C1 segment of cervical spinal cord (tissue), 14 donors: ENCODE measurements at regions not wholly inside any gene's neighbourhood (a gene's known extent, or its start where the extent isn't known, plus 50 kb on each side); places are given as distances from the start of the nearest gene placed in this dataset.
A peak's percentile ranks its signal among the peaks of the same experiment; 100 is the strongest.
"Not testable (repeated sequence)": the region's sequence is repeated elsewhere in the genome, so short reads cannot be mapped to it uniquely, and the experiment has no call there.

Experiments used
- DNase-seq, 14 donors: peaks; one replicate each; lab custom pipeline; 2025; lab: John Stamatoyannopoulos, UW

DNA sequence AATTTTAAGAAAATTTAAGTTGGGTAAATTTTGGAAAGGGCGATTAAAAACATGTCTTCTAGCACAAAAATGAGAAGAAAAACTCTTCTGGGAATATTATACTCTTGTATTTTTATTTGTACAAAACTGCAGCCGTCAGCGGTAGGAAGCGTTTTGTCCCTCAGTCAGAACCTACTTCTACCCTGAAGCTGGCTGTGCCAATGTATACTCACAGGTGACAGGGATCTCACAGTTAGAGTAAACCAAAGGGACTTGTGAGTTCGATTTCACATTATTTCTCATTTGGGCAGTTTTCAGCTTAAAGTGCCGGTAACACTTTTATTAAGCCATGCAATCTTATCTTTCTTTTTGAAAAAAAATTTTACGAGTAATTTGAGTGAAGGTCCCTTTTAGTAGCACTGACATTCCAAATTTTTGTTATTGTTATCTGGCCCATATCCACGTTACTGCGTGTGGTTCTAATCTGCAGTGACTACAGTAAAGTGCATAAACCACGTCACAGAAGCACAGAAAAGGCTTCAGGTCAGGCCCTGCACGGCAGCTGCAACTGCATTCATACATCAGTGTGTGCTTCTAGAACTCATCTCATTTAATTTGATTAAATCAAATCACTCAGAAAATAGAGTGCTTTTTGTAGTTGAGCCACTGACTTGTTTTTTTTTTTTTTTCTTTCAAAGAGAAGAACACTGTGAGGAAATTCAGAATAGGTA, 387.3 kb downstream of the LIG4 start:
- DNase-seq = no peak

DNA sequence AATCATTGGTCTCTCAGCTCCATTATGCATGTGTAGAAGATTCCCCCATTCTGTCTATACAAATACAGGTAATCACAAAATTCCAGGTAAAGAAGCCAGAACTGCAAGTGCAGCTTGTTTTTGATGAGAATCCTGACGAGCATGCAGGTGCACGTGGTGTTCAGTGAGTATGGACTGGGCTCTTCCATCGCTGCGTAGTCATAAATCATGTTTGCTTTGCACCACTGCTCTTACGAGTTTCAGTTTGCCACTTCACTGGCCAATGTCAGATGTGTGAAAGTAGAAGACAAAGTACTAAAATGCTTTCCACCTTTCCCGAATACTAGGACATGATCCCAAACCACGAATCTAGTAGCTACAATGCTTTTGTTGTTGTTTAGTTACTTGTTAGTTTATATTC, 390.7 kb downstream of the LIG4 start:
- DNase-seq = no peak

DNA sequence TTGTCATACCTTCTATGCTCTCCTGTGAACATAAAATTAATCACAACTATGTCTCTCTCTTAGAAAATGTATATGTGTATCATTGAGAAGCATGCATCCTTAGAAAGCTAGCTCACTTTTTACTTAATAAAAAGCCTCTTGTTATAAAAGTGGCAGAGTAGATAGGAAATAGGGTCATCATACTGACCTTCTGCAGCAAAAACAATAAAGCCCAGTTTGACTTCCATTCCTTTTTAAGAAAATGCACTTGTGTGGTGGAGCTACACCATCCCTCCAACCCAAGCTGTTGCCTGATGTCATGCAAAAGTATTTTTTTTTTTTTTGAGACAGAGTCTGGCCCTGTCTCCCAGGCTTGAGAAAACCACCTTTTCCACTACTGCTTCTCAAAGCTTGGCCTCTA, 393.3 kb downstream of the LIG4 start:
- DNase-seq = no peak

DNA sequence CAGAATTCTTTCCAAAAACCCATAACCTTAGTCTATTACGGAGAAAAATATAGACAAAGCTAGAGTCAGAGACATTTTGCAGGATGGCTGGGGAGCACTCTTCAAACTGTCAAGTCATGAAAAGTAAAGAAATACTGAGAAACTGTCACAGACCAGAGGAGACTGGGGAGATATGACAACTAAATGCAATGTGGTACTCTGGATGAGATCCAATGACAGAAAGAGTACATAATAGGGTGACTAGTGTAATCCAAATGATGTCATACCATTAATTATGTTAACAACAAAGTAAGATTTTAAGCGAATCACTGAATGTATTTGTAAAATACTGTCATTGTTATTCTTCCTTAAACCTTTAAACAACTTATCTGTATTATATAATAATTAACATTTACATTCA, 393.8 kb downstream of the LIG4 start:
- DNase-seq = no peak

DNA sequence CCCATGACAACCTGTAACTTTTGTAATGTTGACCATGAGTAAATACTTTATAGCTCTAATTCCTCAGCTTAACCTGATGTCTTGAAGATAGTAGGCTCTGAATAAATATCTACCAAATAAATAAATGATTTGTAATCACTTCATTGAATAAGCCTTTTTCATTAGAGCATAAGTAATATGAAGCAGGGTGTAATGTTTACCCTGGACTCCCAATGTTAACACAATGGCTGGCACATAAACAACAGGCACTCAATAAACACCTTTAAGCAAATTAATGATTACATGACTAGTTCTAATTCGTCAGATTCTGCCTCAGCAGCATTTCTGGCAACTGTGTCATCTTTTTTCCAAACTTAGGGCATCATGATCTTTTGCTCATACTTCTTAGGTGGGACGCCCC, 396.3 kb downstream of the LIG4 start:
- DNase-seq = no peak

DNA sequence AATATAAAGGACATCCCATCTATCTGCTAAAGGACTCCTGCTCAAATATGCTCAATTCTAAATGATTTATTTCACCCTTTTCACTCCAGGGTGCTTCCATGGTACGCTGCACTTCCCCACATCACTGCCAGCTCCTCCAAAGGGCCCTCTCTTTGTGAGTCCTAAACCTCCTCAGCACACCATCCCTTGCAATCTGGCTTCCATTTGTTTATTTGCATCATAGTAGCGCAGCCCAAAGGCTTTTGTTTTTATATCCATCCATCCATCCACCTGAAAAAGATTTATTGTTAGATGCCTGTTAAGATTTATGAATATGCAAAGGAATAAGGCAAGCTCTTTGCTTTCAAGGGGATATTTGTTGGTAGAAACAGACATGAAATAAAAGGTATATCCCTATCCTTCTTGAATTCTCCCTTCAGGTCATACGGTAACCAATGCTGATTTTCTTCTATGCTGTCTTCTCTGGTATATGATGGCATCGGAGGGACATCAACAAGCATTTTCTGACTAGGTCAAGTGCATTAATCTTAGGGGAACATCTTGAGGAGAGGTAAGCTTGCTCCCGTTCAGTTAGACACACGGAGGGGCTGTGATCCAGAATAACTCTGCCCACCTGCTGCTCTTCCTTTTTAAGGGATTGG, 397.6 kb downstream of the LIG4 start:
- DNase-seq = no peak

DNA sequence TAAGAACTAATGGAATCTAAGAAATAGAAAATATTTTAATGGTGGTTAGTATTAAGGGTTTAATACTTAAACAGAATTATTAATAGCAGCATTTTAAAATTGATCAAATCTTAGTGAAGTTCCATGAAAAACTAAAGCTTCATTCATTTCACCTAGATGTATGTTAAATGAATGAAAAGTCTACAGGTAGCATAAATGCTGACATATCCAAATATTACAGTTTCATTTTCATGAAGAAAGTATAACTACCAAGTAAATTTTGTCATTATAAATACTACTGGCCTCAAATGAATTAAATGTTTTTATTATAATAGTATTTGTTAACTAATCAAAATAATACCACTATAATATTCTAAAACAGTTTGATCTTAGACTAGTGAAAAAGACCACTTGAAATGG, 403.3 kb downstream of the LIG4 start:
- no peak for DNase-seq

DNA sequence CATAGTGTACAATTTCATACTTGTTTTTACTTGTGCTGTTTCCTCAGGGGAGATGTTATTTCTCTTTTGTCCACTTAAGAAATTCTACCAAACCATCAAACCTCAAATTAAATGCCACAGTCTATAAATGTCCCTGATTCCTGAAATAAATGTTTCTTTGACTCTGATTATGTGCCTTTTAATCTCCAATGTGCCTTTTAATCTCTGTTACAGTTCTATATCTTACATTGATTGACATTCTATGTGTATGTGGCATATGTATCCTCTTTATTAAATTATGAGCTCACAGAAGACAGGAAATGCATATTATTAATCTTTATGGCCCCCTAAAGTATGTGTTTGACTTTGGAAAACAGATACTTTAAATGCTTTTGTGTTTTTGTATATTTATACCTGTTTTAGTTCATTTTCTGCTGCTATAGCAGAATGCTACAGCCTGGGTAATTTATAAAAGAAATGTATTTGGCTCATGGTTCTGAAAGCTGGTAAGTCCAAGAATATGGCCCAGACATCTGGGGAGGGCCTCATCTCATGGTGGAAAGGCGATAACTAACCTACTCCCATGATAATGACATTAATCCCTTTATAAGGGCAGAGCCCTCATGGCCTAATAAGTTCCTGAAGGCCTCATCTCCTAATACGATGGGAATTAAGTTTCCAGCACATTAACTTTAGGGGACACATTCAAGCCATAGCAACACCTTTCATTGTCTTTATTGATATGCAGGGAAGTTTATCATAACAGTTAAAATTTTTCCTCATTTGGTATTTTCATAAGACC, 403.9 kb downstream of the LIG4 start:
- DNase-seq = no peak

DNA sequence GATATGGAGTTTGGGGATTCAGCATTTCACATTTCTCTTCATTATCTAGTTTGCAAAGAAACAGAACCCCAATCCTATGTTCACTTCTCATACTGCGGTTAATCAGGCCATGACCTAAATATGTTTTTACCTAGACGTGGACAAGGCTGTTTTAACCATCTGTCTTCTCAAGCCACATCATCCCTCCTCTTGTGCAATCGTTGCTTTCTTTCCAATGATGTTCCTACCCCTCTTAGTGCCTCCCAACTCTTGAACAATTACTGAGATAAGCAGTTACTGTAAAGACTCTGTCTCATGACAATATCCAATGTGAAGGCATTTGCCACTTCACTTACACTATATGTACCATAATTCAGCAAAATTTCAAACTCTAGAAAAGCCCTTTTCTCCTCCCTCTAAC, 406.2 kb downstream of the LIG4 start:
- DNase-seq = no peak

DNA sequence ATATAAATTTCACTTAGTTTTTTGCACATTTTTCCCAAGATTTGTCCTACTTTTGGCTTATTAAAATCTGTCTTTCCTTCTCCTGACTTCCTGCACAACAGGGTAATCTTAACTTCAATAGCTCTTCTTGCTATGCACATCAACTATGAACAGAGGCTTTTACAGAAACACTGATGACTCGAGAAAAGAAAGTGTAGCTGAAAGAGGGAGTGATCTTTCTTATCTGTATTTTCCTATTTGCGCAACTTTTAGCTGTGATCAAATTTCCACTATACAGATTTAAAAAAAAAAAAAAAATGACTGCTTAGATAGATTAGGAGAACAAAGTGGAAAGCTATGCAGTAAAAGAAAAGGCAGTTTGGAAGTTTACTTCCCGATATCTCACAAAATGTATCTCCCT, 406.9 kb downstream of the LIG4 start:
- DNase-seq = no peak

DNA sequence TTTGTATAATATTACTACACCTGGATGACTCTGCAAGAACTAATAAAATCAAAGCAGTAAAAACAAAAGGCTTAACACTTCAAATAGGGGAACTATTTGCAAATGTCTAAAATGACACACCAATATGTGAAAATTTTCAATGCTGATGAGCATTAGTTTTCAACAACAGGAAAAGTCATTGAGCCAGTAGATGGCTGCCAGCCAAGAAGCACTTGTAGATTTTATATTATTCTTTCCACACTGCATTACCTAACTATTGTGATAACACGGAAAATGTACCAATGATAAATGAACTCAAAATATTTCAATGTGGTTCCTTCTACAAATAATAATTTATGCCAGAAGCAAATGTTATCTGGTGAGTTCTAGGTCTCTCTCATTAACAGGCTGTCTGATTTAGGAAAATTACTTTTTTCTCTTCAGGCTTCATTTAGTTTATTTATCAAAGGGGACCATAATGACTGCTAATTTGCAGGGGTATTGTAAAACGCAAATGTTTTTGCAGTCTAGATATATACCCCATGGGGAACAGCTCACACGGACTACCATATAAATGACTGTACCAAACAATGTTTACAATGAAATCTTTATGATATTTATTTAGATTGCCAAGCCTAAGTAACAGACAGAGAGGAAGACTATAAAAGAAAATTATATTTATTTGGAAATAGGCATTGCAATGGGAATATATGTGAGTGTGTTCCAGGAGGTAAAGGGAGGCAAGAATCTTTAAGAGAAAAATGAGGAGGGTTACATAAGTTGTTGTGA, 407.8 kb downstream of the LIG4 start:
- no peak for DNase-seq

DNA sequence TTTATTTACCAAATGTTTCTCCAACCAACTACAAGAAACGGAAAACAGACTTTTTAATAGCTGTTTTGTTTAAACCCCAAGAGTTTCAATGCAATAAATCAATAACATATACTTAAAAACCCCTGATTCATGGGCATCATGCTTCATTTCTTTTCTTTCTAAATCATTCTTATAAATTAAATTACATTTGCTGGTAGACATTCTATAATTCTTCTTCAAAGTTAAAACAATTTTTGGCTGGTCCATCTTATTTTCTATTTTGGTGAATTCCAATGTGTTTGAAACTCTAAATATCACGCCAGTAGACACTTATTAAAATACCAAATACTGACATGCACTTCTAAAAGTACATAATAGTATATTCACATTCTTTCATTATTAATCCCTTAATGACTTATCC, 408.6 kb downstream of the LIG4 start:
- DNase-seq = no peak

DNA sequence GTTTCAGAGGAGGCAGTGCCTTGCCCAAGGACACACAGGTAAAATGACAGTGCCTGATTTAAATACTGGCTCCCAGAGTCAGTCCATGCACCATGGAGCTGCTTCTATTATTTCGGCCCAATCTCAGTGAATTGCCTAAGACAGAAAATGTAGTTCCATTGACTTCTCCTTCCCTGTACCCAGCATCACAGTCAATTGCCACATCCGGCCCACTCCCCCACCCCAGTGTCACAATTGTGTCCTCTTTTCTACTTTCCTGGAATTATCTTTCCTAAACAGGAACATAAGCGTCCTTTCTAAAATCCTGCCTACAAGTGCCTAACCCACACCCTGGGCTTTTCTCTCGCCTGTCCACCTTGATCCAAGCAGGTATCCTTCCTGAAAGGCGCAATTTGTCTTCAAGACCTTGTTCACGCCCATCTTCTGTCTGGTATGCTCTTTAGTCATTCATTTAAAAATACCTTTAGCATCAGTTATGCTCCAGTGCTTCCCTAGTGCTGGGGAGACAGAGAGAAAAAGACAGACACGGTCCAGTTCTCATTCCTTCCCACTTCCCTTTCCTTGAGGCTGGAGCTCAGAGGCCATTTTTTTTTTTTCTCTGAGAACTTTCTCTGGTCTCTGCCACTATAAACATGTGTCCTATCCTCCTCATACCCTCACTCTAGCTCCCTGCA, 411.4 kb downstream of the LIG4 start:
- DNase-seq = no peak

DNA sequence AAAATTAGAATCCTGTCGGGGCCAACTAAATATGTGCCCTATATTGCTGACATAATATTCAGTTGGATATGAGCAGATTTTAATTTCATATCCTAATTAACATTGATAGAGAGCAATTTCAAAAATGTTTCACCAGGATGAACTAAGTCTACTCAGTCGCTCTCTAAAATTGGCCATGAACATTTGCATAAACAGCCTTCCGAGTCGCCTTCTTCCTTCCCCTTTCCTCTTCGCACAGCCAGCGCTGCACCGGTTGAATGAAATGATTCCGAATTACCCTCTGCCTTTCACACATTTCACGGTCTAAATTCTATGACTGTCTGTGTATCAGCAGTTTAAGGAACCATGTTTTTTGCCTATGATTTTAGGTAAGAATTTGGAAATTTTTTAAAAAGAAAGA, 413.7 kb downstream of the LIG4 start:
- peak in 1 of 14 donors; percentile 23 for DNase-seq

DNA sequence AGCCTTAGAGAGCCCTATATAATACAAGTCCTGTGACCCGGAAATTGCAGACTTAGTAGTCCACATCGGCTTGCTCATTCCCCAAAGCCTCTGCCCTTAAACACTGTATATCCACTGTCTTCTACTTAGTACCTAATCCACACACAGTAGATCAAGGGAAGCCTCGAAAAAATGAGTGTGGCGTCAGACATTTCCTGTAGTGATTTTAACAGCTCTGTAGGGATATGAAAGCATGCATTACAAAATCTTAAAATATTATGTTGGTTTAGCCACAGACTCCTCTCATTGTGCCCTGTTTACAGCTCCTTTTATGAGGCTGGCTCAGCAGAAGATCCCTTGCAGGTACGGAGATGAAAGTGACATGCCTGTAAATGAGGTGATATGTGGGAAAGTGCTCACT, 416.3 kb downstream of the LIG4 start:
- DNase-seq = no peak

DNA sequence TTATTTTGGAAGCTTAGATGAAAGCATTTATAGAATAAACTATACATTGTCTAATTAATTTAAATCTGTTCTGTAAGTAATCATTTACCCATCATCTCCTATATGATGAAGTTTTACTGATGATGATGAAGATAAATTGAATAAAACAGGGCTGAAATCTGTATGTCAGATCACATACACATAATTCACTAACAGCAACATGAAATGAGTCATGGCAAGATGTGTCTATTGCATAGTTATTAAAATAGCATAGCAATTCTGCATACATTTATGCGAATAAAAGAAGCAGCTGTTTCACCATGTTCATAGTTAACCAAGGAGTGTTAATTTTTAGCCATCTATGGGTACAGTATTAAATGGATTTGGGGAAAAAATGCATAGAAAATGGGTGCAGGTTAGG, 424.9 kb downstream of the LIG4 start:
- no peak for DNase-seq

DNA sequence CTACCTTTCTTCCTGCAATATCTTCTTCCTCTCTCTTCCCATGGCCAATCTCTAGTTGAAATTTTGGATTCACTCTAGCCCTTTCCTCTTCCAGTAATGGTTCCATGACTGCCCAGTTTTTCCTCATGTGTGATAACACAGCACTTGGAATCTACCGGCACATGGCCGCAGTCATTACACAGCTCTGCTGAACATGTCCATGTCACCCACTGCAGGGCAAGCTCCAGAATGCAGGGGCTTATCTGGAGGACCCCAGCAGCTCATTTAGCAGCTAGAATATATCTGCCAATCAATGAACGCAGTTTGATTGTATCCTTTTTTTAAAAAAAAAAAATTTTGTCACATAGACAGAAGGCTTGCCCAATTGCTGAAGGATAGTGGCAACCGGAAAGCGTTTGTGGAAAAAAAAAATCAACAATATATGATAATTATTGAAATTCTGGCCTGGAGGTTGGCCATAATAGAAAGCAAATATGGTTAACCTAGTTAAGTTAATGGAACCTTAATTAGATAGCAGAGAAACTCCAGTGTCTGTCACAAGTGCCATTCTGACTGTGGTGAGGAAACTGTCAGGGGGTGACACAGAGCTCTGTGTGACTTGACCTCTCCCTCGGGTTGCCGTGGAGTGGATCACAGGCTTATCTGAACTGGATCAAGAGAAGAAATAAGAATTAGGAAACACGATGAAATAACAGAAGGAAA, 426.7 kb downstream of the LIG4 start:
- no peak for DNase-seq

DNA sequence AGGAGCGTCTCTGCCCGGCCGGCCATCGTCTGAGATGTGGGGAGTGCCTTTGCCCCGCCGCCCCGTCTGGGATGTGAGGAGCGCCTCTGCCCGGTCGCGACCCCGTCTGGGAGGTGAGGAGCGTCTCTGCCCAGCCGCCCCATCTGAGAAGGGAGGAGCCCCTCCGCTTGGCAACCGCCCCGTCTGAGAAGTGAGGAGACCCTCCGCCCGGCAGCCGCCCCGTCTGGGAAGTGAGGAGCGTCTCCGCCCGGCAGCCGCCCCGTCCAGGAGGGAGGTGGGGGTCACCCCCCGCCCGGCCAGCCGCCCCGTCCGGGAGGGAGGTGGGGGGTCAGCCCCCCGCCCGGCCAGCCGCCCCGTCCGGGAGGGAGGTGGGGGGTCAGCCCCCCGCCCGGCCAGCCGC, 432.7 kb downstream of the LIG4 start:
- DNase-seq = not testable (repeated sequence)

DNA sequence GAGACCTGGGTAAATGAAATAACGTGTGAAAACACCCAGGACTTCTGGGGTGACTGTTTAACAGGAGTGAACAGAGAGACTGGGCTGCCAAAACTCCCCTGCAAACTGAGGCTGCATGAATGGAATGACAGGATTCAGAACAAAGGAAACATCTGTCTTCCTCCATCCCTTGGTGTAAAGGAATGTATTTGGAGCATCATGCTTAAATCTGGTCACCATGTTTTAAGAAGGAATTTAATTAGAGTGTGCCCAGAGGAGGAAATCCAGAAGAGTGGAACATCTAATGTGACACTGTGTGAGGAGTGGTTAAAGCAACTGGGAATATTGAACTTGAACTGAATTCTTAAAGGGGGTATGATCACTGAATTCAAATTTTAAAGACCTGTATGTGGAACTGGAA, 437.2 kb downstream of the LIG4 start:
- DNase-seq = no peak

DNA sequence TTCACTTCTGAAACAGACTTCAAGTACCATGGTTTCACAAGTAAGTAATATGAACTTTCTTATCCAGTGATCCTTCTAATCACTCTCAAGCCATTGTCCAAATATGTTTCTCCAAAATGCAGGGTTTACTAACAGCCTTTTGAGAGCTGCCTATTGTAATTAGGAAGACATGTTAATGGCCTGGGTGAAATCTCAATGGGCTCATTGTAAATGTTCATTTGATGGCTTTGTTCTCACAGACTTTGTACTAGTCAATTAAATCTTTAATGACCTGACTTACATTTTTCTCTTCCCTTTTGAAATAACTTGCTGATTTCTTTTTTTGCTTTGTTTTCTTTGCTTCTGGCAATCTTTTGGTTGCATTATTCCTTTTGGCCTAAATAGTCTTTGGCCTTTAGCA, 444.8 kb downstream of the LIG4 start:
- no peak for DNase-seq

DNA sequence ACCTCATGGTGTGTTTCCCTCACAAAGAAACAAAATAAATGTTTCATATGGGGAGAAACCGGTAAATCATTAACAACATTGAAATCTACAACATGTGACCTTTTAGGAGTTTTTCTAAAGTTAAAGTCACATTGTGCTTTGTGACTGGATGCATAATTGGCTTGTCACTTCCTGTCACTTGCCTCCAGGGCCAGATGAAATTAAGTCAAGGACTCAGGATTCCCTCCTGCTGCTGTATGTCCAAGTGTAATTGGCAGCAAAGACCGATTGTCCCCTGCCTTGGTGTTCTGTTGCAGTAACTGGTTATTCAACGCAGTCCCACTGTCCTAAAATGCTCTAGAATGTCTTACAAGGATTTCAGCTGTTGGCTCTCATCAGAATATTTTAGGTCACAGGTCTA, 448.2 kb downstream of the LIG4 start:
- DNase-seq = no peak
